H9 (cell line): ENCODE measurements at regions not wholly inside any gene's neighbourhood (a gene's known extent, or its start where the extent isn't known, plus 50 kb on each side); places are given as distances from the start of the nearest gene placed in this dataset.

ENCODE experiments used
- DNase-seq: peaks from one replicate; pipeline ENCODE4 v3.0.0-alpha.2; 2017
- H2AFZ ChIP-seq: one replicate; pipeline ENCODE4 v1.6.1; 2013; ENCODE audit warnings: mild to moderate bottlenecking, low read length, control low read depth, moderate library complexity
- H2AK5ac ChIP-seq: 2 replicates; pipeline ENCODE4 v1.6.1; 2013; ENCODE audit warnings: low read length, control low read depth, mixed read lengths; ENCODE audit not compliant: insufficient read length
- H2BK120ac ChIP-seq: one replicate; pipeline ENCODE4 v1.6.1; 2013; ENCODE audit warnings: low read depth, mild to moderate bottlenecking, low read length, control low read depth, inconsistent platforms; ENCODE audit not compliant: poor library complexity, severe bottlenecking
- H2BK12ac ChIP-seq: 2 replicates; pipeline ENCODE4 v1.6.1; 2013; ENCODE audit warnings: low read length, control low read depth, mixed read lengths, low read depth; ENCODE audit not compliant: insufficient read length
- H2BK15ac ChIP-seq: 2 replicates; pipeline ENCODE4 v1.6.1; 2013; ENCODE audit warnings: low read depth, low read length, control low read depth
- H2BK20ac ChIP-seq: one replicate; pipeline ENCODE4 v1.6.1; 2013; ENCODE audit warnings: low read depth, mild to moderate bottlenecking, low read length, control low read depth, inconsistent platforms; ENCODE audit not compliant: poor library complexity, severe bottlenecking
- H2BK5ac ChIP-seq: 2 replicates; pipeline ENCODE4 v1.6.1; 2013; ENCODE audit warnings: low read length, control low read depth, mixed read lengths; ENCODE audit not compliant: insufficient read length
- H3K14ac ChIP-seq: 2 replicates; pipeline ENCODE4 v1.6.1; 2013; ENCODE audit warnings: low read length, control low read depth; ENCODE audit not compliant: insufficient read depth
- H3K18ac ChIP-seq: 2 replicates; pipeline ENCODE4 v1.6.1; 2013; ENCODE audit warnings: low read depth, mild to moderate bottlenecking, mixed read lengths, low read length, control low read depth; ENCODE audit not compliant: insufficient read length
- H3K23ac ChIP-seq: 2 replicates; pipeline ENCODE4 v1.6.1; 2013; ENCODE audit warnings: low read length, control low read depth, mixed read lengths, low read depth; ENCODE audit not compliant: insufficient read length
- H3K23me2 ChIP-seq: 2 replicates; pipeline ENCODE4 v1.6.1; 2013; ENCODE audit warnings: low read depth, mild to moderate bottlenecking, mixed read lengths, low read length, control low read depth; ENCODE audit not compliant: insufficient read length, poor library complexity, severe bottlenecking
- H3K27ac ChIP-seq: 2 replicates; pipeline ENCODE4 v1.5.1; 2013; ENCODE audit warnings: low read length, control low read depth, mixed read lengths, low read depth; ENCODE audit not compliant: insufficient read length
- H3K27me3 ChIP-seq: 2 replicates; pipeline ENCODE4 v1.6.1; 2013; ENCODE audit warnings: low read length, control low read depth, inconsistent platforms; ENCODE audit not compliant: insufficient read depth
- H3K4ac ChIP-seq: 2 replicates; pipeline ENCODE4 v1.6.1; 2013; ENCODE audit warnings: low read depth, mild to moderate bottlenecking, control low read depth, inconsistent platforms, low read length, moderate library complexity
- H3K4me1 ChIP-seq: 2 replicates; pipeline ENCODE4 v1.6.1; 2013; ENCODE audit warnings: low read length, control low read depth, inconsistent platforms; ENCODE audit not compliant: insufficient read depth
- H3K4me2 ChIP-seq: 2 replicates; pipeline ENCODE4 v1.6.1; 2013; ENCODE audit warnings: low read length, control low read depth, mixed read lengths; ENCODE audit not compliant: insufficient read length, insufficient read depth
- H3K56ac ChIP-seq: 2 replicates; pipeline ENCODE4 v1.6.1; 2013; ENCODE audit warnings: low read depth, mild to moderate bottlenecking, mixed read lengths, low read length, control low read depth; ENCODE audit not compliant: insufficient read length
- H3K79me1 ChIP-seq: 2 replicates; pipeline ENCODE4 v1.6.1; 2013; ENCODE audit warnings: low read depth, mild to moderate bottlenecking, moderate library complexity, low read length, control low read depth, inconsistent platforms; ENCODE audit not compliant: insufficient read depth, poor library complexity, severe bottlenecking
- H3K79me2 ChIP-seq: 2 replicates; pipeline ENCODE4 v1.6.1; 2013; ENCODE audit warnings: low read length, control low read depth, inconsistent platforms; ENCODE audit not compliant: insufficient read depth
- H3K9ac ChIP-seq: 2 replicates; pipeline ENCODE4 v1.6.1; 2013; ENCODE audit warnings: low read length, control low read depth, mixed read lengths; ENCODE audit not compliant: insufficient read length; ENCODE audit errors: extremely low read depth
- H3K9me3 ChIP-seq: one replicate; pipeline ENCODE4 v1.6.1; 2013; ENCODE audit warnings: low read depth, low read length, inconsistent platforms; ENCODE audit not compliant: control insufficient read depth
- H3T11ph ChIP-seq: one replicate; pipeline ENCODE4 v1.6.1; 2013; ENCODE audit warnings: mild to moderate bottlenecking, low read length, control low read depth, inconsistent platforms
- H4K20me1 ChIP-seq: one replicate; pipeline ENCODE4 v1.6.1; 2013; ENCODE audit not compliant: control insufficient read depth, insufficient read length, insufficient read depth
- H4K5ac ChIP-seq: 2 replicates; pipeline ENCODE4 v1.6.1; 2013; ENCODE audit warnings: low read depth, mild to moderate bottlenecking, mixed read lengths, low read length, control low read depth; ENCODE audit not compliant: insufficient read length
- H4K8ac ChIP-seq: replicated peaks from 2 replicates; pipeline ENCODE4 v1.6.1; 2013; ENCODE audit warnings: low read length, control low read depth, mixed read lengths, low read depth; ENCODE audit not compliant: insufficient read length
- H4K91ac ChIP-seq: 2 replicates; pipeline ENCODE4 v1.6.1; 2013; ENCODE audit warnings: low read depth, mild to moderate bottlenecking, moderate library complexity, mixed read lengths, low read length, control low read depth; ENCODE audit not compliant: insufficient read length
- H3K27ac Mint-ChIP-seq, 3 experiments: 2 replicates in 2 of 3; 3 replicates in 1 of 3; pipeline ENCODE4 v1.8.0; 2020 to 2021; ENCODE audit warnings: mixed read lengths in 3 of 3, mild to moderate bottlenecking in 1 of 3, moderate library complexity in 1 of 3
- H3K27me3 Mint-ChIP-seq: 2 replicates; pipeline ENCODE4 v1.8.0; 2021; ENCODE audit warnings: low read depth, mild to moderate bottlenecking, moderate library complexity, mixed read lengths
- H3K36me3 Mint-ChIP-seq, 3 experiments: 2 replicates in 2 of 3; 3 replicates in 1 of 3; pipeline ENCODE4 v1.8.0; 2020 to 2021; ENCODE audit warnings: low read depth in 3 of 3, mixed read lengths in 3 of 3; ENCODE audit not compliant: insufficient read depth in 1 of 3
- H3K4me1 Mint-ChIP-seq, 2 experiments: 2 replicates each; pipeline ENCODE4 v1.8.0; 2020; ENCODE audit warnings: mixed read lengths in 2 of 2
- H3K4me3 Mint-ChIP-seq, 2 experiments: 2 replicates in 1 of 2; 3 replicates in 1 of 2; pipeline ENCODE4 v1.8.0; 2020 to 2021; ENCODE audit warnings: mild to moderate bottlenecking in 2 of 2, mixed read lengths in 2 of 2, moderate library complexity in 1 of 2
- H3K9me3 Mint-ChIP-seq, 2 experiments: 2 replicates in 1 of 2; 3 replicates in 1 of 2; pipeline ENCODE4 v1.8.0; 2020; ENCODE audit warnings: mild to moderate bottlenecking in 2 of 2, mixed read lengths in 2 of 2, moderate library complexity in 1 of 2
- WGBS: extraction: QIAGEN DNeasy Blood & Tissue Kit; methylation state at CpG from one replicate; pipeline ENCODE4 v1.1.7; 2013; ENCODE audit warnings: missing lambda C conversion rate, low lambda C conversion rate, mixed read lengths; ENCODE audit not compliant: insufficient read length; ENCODE audit errors: extremely low coverage; 5-methylcytosine and 5-hydroxymethylcytosine counted together
- TF ChIP-seq, protein P1 (sequence below): fragments of 200-600 bp; sonication (generic); conservative IDR thresholded peaks from 3 replicates; pipeline ENCODE4 v1.8.0; 2021; ENCODE audit warnings: antibody characterized with exemption, mild to moderate bottlenecking

DNA sequence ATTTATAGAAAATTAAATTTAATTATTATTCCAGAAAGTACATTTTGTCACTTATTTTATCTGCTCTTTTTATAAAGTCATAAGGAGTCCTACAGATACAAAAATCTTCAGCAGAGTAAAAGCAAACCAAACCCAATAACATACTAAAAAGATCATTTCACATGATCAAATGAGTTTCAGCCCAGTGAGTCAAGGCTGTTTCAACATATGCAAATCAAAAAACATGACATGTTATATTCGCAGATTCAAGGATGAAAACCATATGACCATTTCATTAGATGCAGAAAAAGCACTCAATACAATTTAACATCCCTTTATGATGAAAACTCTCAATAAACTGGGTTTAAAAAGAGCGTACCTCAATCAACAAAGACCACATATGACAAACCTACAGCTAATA lies 214.3 kb downstream of the FAT4 start:
- H3K18ac ChIP-seq, result no peak overlapping the region
- H3K27ac Mint-ChIP-seq, result no peak overlapping the region

More for the DNA sequence above, 214.3 kb downstream of the FAT4 start:
- Histone ChIP-seq H2AK5ac (no peak overlapping the region), H3K9ac (no peak overlapping the region), H4K91ac (no peak overlapping the region), H3T11ph (no peak overlapping the region), H3K4me2 (no peak overlapping the region), H2BK5ac (no peak overlapping the region), H3K9me3 (no peaks in the 10 kb centered on the region), H2BK20ac (no peak overlapping the region), H2BK15ac (no peak overlapping the region), H3K4ac (no peak overlapping the region), H3K27me3 (no peaks in the 10 kb centered on the region), H4K5ac (no peak overlapping the region), H4K20me1 (no peaks in the 10 kb centered on the region), H3K23ac (no peak overlapping the region), H3K4me1 (no peaks in the 10 kb centered on the region), H2AFZ (no peak overlapping the region), H3K79me2 (no peaks in the 10 kb centered on the region), H3K14ac (no peak overlapping the region), H3K23me2 (no peaks in the 10 kb centered on the region), H3K56ac (no peak overlapping the region), H3K79me1 (no peaks in the 10 kb centered on the region), H4K8ac (no peak overlapping the region), H3K27ac (no peak overlapping the region), H2BK120ac (no peak overlapping the region), H2BK12ac (no peak overlapping the region)
- no CpG with 5 or more reads among the region's 2 CpGs for WGBS
- DNase-seq, result no peak
- Mint-ChIP-seq H3K36me3 (no peaks in the 10 kb centered on the region; a peak in 2 of 7 replicates), H3K4me1 (no peaks in the 10 kb centered on the region), H3K9me3 (no peaks in the 10 kb centered on the region), H3K27me3 (no peaks in the 10 kb centered on the region), H3K4me3 (no peak overlapping the region)
- TF ChIP-seq, protein P1, sequence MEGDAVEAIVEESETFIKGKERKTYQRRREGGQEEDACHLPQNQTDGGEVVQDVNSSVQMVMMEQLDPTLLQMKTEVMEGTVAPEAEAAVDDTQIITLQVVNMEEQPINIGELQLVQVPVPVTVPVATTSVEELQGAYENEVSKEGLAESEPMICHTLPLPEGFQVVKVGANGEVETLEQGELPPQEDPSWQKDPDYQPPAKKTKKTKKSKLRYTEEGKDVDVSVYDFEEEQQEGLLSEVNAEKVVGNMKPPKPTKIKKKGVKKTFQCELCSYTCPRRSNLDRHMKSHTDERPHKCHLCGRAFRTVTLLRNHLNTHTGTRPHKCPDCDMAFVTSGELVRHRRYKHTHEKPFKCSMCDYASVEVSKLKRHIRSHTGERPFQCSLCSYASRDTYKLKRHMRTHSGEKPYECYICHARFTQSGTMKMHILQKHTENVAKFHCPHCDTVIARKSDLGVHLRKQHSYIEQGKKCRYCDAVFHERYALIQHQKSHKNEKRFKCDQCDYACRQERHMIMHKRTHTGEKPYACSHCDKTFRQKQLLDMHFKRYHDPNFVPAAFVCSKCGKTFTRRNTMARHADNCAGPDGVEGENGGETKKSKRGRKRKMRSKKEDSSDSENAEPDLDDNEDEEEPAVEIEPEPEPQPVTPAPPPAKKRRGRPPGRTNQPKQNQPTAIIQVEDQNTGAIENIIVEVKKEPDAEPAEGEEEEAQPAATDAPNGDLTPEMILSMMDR, result no peak
